DMS153 (cell line): ENCODE measurements at regions not wholly inside any gene's neighbourhood (a gene's known extent, or its start where the extent isn't known, plus 50 kb on each side); places are given as distances from the start of the nearest gene placed in this dataset.

Source experiments
- DNase-seq: peaks from one replicate; lab custom pipeline; 2025; lab: John Stamatoyannopoulos, UW

GRCh38 chr15:61624950-61625349, 395.8 kb upstream of the RORA start:
- DNase-seq: no peak

GRCh38 chr15:61623746-61624145, 394.6 kb upstream of the RORA start:
- no peak for DNase-seq

GRCh38 chr15:61621865-61622264, 392.8 kb upstream of the RORA start:
- DNase-seq: no peak

GRCh38 chr15:61621146-61621545, 392.0 kb upstream of the RORA start:
- DNase-seq: peak; percentile 33

DNA sequence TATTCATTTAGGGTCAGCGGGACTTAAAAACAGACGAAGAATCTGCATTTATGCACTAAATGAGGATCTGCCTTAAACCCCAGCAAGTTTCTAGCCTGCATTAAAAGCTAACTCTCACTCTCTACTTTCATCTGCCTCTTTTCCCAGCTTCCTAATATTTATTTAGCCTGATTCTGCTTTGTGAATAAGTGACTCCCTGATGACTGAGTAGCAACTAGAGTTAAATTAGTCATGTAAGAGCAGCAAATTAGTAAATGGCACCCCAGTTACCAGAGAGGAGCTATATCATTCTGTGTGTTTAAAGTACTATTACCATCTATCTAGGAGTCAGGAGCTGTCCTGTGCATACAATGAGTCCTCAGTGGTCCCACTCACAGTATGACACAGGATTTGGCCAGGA, 391.0 kb upstream of the RORA start:
- DNase-seq: no peak

GRCh38 chr15:61613729-61614128, 384.6 kb upstream of the RORA start:
- no peak for DNase-seq

GRCh38 chr15:61613138-61613537, 384.0 kb upstream of the RORA start:
- no peak for DNase-seq

GRCh38 chr15:61612111-61612510, 383.0 kb upstream of the RORA start:
- no peak for DNase-seq

DNA sequence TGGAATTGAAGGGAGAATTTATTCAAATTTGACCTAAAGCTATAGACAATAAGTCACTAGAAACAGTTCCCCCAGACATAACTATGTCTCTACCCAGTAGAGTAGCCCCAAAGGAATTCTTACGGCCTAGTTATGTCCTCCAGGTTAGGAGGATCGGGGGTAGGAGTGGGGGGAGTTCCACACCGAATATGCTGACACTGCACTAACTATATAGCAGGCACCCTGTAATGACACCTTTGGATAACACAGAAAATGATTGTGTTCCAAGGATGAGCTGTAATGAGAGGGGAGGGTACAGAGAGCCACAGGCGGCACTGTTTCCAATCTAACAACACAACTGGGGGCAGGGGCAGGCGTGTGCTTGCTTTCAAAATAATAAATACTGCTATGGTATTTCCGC, 376.2 kb upstream of the RORA start:
- DNase-seq: no peak

DNA sequence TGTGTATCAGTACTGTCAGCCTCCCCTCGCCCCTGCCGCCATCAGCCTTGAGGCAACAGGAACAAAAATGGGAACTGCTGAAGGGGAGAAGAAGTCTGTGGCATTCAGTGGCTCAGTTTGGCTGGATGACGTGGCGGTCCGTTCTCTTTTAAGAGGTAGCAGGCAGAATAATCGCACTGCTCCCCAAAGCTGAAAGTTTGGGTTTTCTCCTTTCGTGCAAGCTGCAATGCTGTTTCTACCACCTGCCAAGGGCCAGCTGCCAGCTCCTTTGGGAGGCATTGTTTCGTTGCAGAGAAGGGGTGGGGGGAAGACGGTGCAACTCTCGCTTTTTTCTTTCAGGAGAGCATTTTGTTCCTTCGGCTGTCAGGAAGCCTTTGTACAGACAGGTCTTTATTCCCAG, 369.6 kb upstream of the RORA start:
- no peak for DNase-seq

- no peak for DNase-seq
Measured at GRCh38 chr15:61584410-61584809, 355.3 kb upstream of the RORA start.

GRCh38 chr15:61582092-61582491, 353.0 kb upstream of the RORA start:
- DNase-seq: no peak

DNA sequence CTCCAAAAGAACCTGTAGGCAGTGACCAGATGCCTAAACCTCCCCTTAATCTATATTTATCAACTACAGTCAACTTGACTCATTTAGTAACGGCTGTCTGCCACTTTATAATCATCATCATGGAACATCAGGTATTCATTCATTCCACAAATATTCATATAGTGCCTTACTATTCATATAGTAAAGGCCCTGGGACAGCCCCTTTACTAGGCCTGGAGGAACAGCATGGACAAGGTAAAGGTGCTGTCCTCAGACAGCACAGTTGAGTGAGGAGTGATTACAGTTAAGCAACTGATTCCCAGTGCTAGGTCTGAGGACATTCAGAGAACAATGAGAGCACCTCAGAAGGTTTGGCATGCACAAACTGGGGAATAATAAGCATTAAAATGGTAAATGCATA, 346.5 kb upstream of the RORA start:
- no peak for DNase-seq

DNA sequence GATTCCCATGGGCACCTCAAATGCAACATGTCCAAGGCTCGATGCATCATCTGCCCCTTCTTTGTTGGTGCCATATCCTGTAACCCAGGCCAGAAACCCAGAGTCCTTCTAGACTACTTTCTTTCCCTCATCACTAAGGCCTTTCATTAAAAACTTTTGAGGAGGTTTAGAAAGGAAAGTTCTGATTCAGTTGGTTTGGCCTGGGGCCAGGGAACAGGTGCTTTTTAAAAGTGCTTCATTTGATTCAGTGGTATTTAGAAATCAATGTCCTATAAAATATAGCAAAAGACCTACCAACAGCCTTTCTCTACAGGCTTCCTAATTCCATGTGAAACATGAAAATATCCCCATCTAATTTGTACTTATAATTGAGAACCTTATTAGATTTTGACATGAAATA, 341.9 kb upstream of the RORA start:
- DNase-seq: no peak

DNA sequence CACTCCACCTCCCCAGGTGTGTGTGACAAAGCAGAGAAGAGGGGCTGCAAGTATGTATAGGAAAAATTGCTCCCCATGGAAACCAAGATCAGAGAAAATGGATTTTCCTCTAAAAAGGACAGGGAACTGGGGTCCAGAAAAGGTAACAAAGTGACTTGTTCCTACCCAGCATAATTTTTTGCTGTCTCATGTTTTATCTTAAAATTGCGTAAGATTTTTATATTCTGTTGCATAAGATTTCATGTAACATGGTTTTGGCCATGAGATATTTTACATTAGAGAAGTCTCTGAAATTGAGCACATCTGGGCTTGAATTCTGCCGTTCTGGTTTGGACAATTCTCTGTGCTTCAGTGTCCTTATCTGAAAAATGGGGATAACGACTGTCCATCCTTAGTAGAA, 335.7 kb upstream of the RORA start:
- no peak for DNase-seq

- DNase-seq: no peak
Measured at GRCh38 chr15:61558172-61559136, 329.4 kb upstream of the RORA start.

GRCh38 chr15:61556037-61556648, 327.0 kb upstream of the RORA start:
- no peak for DNase-seq

- DNase-seq: no peak
Measured at GRCh38 chr15:61549727-61550126, 320.6 kb upstream of the RORA start.

DNA sequence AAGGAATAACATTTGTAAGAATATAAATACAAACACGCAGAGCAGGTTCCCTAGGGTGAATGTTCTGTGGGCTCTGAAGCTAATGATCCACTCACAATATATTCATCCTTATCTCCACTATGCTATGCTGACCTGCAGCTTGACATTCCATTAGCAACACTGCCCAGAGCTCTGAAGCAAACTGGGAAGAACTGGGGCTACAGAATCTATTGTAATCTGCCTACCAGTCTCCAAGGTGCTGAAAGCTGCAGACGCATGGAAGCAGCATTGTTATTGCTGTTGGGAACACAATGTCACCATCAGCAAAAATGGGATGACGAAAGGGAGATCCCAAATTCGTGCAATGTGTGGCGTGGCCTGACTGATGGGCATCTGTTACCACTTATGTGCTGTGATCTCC, 316.7 kb upstream of the RORA start:
- DNase-seq: no peak

GRCh38 chr15:61541516-61541915, 312.4 kb upstream of the RORA start:
- no peak for DNase-seq

- no peak for DNase-seq
Measured at GRCh38 chr15:61537337-61537736, 308.2 kb upstream of the RORA start.

- DNase-seq: no peak
Measured at GRCh38 chr15:61534986-61535385, 305.9 kb upstream of the RORA start.

GRCh38 chr15:61530769-61531168, 301.7 kb upstream of the RORA start:
- no peak for DNase-seq

DNA sequence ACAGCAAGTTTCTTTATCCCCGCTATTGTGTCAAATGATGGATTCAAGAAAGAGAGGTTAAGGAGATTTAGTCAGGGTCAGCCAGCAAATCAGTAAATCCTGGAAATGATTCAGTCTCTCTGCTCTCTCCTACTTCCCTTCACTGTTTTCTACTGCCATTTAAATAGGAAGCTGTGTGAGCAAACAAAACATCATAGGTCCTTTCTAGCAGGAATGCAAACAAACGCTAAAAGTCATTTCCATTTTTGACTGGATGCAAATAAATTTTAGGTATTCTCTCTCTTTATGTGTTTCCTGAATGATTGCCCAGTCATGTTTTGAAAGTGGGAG, 299.4 kb upstream of the RORA start:
- DNase-seq: peak; percentile 2
